ENCODE measurements at regions not wholly inside any gene's neighbourhood (a gene's known extent, or its start where the extent isn't known, plus 50 kb on each side); places are given as distances from the start of the nearest gene placed in this dataset.

DNA sequence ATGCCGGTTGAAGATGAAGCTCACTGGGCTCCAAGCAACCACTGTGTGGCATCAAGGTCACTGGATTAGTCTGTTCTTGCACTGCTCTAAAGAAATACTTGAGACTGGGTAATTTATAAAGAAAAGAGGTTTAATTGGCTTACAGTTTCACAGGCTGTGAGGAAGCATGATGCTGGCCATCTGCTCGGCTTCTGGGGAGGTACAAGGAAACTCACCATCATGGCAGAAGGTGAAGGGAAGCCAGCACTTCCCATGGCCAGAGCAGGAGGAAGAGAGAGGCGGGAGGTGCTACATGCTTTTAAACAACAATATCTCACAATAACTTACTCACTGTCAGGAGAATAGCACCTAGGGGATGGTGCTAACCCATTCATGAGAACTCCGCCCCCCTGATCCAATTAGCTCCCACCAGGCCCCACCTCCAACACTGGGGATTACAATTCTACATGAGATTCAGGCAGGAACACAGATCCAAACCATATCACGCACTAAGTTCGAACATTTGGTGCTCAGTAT, 109.7 kb upstream of the MGAT5 start:
- H3K9ac ChIP-seq (ENCODE audit: control insufficient read depth, insufficient read depth, low read length), result no peak overlapping the region
- in situ Hi-C loops (cut with MboI), result no loop called here
- no peak overlapping the region for H2AFZ ChIP-seq (ENCODE audit: control insufficient read depth, low read depth, low read length)
- ChIA-PET CTCF (interaction anchor here (0.6 to 1.2 kb wide), 3 partner anchors 13 to 383 kb away, joined by 3 to 4 read pairs (median 3); no protein-coding TSS in a partner anchor), SMC1A (ENCODE audit: uncharacterized antibody, unreplicated experiment) (interaction anchor here (1.6 to 1.7 kb wide), 2 partner anchors 11 to 17 kb away, joined by 3 read pairs; no protein-coding TSS in a partner anchor), POLR2A (interaction anchor here (0.6 kb wide), 1 partner anchor 15 kb away, joined by 4 read pairs; no protein-coding TSS in a partner anchor), RAD21 (ENCODE audit: unreplicated experiment) (interaction anchor here (1.6 kb wide), 1 partner anchor 24 kb away, joined by 5 read pairs; no protein-coding TSS in a partner anchor)
- H3K4me2 ChIP-seq (ENCODE audit: control insufficient read depth, insufficient read depth), result no peak overlapping the region
- H3K4me3 ChIP-seq, result no peak overlapping the region
- ATAC-seq, result no peak
- 94% methylated on average over 6 of the region's 6 CpGs for WGBS (ENCODE audit: insufficient coverage, insufficient replicate concordance, low lambda C conversion rate, missing lambda C conversion rate)
- no peaks in the 10 kb centered on the region for H3K27me3 ChIP-seq (replicated peaks in 1 of 2; ENCODE audit: control insufficient read depth in 2 of 2, insufficient read depth in 2 of 2, low read length in 1 of 2)
- H3K36me3 ChIP-seq (ENCODE audit: control insufficient read depth in 2 of 2, insufficient read depth in 2 of 2, low read length in 1 of 2), result peaks cover 12 to 13% of the 10 kb centered on the region in 2 experiments
- peaks cover 5% of the 10 kb centered on the region; the same call in 1 of the 2 replicates for H4K20me1 ChIP-seq (ENCODE audit: control insufficient read depth, insufficient read depth)
- no peak overlapping the region for H3K27ac ChIP-seq (ENCODE audit: control insufficient read depth, insufficient read depth)
- H3K9me3 ChIP-seq (replicated peaks; ENCODE audit: control insufficient read depth, insufficient read depth, low read length), result no peaks in the 10 kb centered on the region
- intact Hi-C loops (cut with micrococcal nuclease; ENCODE audit: unreplicated experiment), result no loop called here
- H3K79me2 ChIP-seq (ENCODE audit: control insufficient read depth, insufficient read depth, low read length), result peaks cover 82% of the 10 kb centered on the region
- no TSS peak for BruUV-seq (replicated peaks)
- no peak for FAIRE-seq
- H3K4me1 ChIP-seq (ENCODE audit: control insufficient read depth, insufficient read depth, low read length), result peaks cover 30% of the 10 kb centered on the region
- TF ChIP-seq, protein P1, sequence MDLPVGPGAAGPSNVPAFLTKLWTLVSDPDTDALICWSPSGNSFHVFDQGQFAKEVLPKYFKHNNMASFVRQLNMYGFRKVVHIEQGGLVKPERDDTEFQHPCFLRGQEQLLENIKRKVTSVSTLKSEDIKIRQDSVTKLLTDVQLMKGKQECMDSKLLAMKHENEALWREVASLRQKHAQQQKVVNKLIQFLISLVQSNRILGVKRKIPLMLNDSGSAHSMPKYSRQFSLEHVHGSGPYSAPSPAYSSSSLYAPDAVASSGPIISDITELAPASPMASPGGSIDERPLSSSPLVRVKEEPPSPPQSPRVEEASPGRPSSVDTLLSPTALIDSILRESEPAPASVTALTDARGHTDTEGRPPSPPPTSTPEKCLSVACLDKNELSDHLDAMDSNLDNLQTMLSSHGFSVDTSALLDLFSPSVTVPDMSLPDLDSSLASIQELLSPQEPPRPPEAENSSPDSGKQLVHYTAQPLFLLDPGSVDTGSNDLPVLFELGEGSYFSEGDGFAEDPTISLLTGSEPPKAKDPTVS (IDR thresholded peaks at IDR 0.05; ENCODE audit: low read depth, low read length), result no peak
- TF ChIP-seq BCL11A (IDR thresholded peaks at IDR 0.05; ENCODE audit: low read depth, low read length) (no peak), ZNF274 (IDR thresholded peaks at IDR 0.05; ENCODE audit: insufficient read depth, insufficient read length) (no peak), SMARCA5 (IDR thresholded peaks at IDR 0.05) (no peak), ZBED1 (IDR thresholded peaks at IDR 0.05; ENCODE audit: borderline replicate concordance) (no peak), DPF2 (IDR thresholded peaks at IDR 0.05) (no peak), NFIC (IDR thresholded peaks at IDR 0.05; ENCODE audit: low read depth, low read length) (no peak), MEF2B (IDR thresholded peaks at IDR 0.05; ENCODE audit: partially characterized antibody, poor library complexity, severe bottlenecking) (no peak), BRCA1 (IDR thresholded peaks at IDR 0.05; ENCODE audit: low read depth, low read length) (no peak), ZNF622 (IDR thresholded peaks at IDR 0.05) (no peak), ASH2L (IDR thresholded peaks at IDR 0.05; ENCODE audit: borderline replicate concordance, low read depth) (no peak), STAT3 (IDR thresholded peaks at IDR 0.05; ENCODE audit: low read depth, low read length) (no peak), SIX5 (IDR thresholded peaks at IDR 0.05; ENCODE audit: low read depth, low read length, severe bottlenecking) (no peak), IKZF2 (IDR thresholded peaks at IDR 0.05) (no peak)
- TF ChIP-seq, protein P2, sequence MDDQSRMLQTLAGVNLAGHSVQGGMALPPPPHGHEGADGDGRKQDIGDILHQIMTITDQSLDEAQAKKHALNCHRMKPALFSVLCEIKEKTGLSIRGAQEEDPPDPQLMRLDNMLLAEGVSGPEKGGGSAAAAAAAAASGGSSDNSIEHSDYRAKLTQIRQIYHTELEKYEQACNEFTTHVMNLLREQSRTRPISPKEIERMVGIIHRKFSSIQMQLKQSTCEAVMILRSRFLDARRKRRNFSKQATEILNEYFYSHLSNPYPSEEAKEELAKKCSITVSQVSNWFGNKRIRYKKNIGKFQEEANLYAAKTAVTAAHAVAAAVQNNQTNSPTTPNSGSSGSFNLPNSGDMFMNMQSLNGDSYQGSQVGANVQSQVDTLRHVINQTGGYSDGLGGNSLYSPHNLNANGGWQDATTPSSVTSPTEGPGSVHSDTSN (IDR thresholded peaks at IDR 0.05; ENCODE audit: insufficient replicate concordance, low read depth, low read length), result no peak
- TF ChIP-seq, protein P3, sequence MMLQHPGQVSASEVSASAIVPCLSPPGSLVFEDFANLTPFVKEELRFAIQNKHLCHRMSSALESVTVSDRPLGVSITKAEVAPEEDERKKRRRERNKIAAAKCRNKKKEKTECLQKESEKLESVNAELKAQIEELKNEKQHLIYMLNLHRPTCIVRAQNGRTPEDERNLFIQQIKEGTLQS (IDR thresholded peaks at IDR 0.05; ENCODE audit: borderline replicate concordance, extremely low read depth, low read depth, low read length), result no peak
- DNase-seq (ENCODE audit: low read depth, low spot score), result no peak

Data from GM12878 (cell line).